ENCODE measurements at regions not wholly inside any gene's neighbourhood (a gene's known extent, or its start where the extent isn't known, plus 50 kb on each side); places are given as distances from the start of the nearest gene placed in this dataset.

DNA sequence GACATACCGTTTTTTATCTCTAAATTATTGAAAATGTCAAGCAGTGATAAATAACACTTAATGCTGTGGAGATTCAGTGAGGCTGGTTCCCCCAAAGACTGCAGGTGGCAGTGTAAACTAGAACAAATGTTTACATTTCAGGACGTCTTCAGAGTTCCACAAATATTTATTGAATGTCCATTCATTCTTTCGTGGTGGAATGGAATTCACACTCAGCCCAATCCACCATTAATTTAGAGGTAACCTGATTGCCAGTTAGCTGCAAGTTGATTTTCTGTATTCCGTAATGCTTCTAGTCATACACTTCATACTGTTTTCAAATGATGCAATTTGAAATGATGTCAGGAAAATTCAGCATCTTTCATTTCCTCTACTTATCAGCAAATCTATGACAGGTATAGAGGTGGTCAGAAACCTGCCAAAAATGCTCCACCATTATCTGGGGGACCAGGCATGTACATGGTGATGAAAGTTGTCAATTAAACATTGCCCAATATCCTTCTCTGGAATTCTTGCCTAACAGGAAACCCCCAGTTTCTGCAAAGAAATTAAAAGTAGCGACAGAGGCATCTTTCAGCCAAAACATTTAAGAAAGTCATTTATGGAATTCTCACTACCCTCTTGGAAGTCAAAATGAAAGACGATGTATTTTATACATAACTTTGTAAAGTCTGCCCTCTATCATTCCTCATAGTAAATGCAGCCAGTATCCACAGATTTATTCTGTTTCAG lies 94.3 kb upstream of the BMAL1 start:
- Histone ChIP-seq H3K4me1 (ENCODE audit: control insufficient read depth, insufficient read depth, low read length) (no peaks in the 10 kb centered on the region), H3K4me3 (ENCODE audit: low read depth, low read length) (no peak overlapping the region), H3K27ac (ENCODE audit: extremely low read depth, low read depth, low read length) (no peak overlapping the region), H3K9me3 (ENCODE audit: control insufficient read depth, insufficient read depth, low read depth, low read length) (no peaks in the 10 kb centered on the region), H3K36me3 (ENCODE audit: control insufficient read depth in 2 of 2, insufficient read depth in 1 of 2, low read length in 2 of 2) (no peaks in the 10 kb centered on the region)
- POLR2A ChIA-PET = no interaction called here
- TF ChIP-seq ZNF76 (tag by site-specific recombination; IDR thresholded peaks at IDR 0.05; ENCODE audit: borderline replicate concordance, low read depth) (no peak), ZNF335 (tag by site-specific recombination; conservative IDR thresholded peaks at IDR 0.05) (peak; percentile 68), ZFHX2 (tag by site-specific recombination; conservative IDR thresholded peaks at IDR 0.05) (no peak), ZNF544 (tag by site-specific recombination; IDR thresholded peaks at IDR 0.05) (no peak), ZBTB21 (tag by site-specific recombination; IDR thresholded peaks at IDR 0.05) (peak; percentile 38; the same call in 1 of the 2 replicates), ZNF654 (tag by site-specific recombination; IDR thresholded peaks at IDR 0.05; ENCODE audit: low read depth) (peak; percentile 31), ZNF785 (tag by site-specific recombination; IDR thresholded peaks at IDR 0.05) (no peak), ZNF585B (tag by site-specific recombination; IDR thresholded peaks at IDR 0.05) (no peak), ZNF707 (tag by site-specific recombination; IDR thresholded peaks at IDR 0.05) (no peak), SP3 (tag by site-specific recombination; IDR thresholded peaks at IDR 0.05) (no peak)
- TF ChIP-seq, protein P1, sequence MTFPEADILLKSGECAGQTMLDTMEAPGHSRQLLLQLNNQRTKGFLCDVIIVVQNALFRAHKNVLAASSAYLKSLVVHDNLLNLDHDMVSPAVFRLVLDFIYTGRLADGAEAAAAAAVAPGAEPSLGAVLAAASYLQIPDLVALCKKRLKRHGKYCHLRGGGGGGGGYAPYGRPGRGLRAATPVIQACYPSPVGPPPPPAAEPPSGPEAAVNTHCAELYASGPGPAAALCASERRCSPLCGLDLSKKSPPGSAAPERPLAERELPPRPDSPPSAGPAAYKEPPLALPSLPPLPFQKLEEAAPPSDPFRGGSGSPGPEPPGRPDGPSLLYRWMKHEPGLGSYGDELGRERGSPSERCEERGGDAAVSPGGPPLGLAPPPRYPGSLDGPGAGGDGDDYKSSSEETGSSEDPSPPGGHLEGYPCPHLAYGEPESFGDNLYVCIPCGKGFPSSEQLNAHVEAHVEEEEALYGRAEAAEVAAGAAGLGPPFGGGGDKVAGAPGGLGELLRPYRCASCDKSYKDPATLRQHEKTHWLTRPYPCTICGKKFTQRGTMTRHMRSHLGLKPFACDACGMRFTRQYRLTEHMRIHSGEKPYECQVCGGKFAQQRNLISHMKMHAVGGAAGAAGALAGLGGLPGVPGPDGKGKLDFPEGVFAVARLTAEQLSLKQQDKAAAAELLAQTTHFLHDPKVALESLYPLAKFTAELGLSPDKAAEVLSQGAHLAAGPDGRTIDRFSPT (tag by site-specific recombination; IDR thresholded peaks at IDR 0.05) = no peak
- TF ChIP-seq, protein P2, sequence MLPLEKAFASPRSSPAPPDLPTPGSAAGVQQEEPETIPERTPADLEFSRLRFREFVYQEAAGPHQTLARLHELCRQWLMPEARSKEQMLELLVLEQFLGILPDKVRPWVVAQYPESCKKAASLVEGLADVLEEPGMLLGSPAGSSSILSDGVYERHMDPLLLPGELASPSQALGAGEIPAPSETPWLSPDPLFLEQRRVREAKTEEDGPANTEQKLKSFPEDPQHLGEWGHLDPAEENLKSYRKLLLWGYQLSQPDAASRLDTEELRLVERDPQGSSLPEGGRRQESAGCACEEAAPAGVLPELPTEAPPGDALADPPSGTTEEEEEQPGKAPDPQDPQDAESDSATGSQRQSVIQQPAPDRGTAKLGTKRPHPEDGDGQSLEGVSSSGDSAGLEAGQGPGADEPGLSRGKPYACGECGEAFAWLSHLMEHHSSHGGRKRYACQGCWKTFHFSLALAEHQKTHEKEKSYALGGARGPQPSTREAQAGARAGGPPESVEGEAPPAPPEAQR (tag by site-specific recombination; IDR thresholded peaks at IDR 0.05) = no peak
- TF ChIP-seq, protein P3, sequence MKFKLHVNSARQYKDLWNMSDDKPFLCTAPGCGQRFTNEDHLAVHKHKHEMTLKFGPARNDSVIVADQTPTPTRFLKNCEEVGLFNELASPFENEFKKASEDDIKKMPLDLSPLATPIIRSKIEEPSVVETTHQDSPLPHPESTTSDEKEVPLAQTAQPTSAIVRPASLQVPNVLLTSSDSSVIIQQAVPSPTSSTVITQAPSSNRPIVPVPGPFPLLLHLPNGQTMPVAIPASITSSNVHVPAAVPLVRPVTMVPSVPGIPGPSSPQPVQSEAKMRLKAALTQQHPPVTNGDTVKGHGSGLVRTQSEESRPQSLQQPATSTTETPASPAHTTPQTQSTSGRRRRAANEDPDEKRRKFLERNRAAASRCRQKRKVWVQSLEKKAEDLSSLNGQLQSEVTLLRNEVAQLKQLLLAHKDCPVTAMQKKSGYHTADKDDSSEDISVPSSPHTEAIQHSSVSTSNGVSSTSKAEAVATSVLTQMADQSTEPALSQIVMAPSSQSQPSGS (tag by site-specific recombination; IDR thresholded peaks at IDR 0.05; ENCODE audit: low read depth) = 0 out of 2 replicates have a peak, but pooled peaks have one; percentile 11
- CTCF ChIA-PET = interaction anchor here (0.6 to 2.9 kb wide), 22 partner anchors 13 to 308 kb away, joined by 3 to 24 read pairs (median 4); no protein-coding TSS in a partner anchor

DNA sequence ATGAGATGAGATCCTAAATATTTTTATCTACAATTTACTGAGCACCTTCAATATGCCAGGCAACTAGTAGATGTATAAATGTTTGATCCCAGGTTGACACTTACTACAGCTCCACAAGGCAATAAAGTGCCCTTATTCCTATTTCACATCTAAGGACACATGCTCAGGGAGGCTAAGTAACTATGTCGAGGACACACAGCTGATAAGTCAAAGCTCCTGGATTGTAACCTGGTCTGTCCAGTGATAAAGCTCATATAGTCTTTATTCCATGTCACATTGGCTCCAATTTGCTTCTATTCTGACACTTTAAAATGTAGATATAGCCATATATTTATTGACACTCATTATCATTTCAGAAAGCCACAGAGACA lies 93.8 kb upstream of the BMAL1 start:
- no peaks in the 10 kb centered on the region for H3K9me3 ChIP-seq (ENCODE audit: control insufficient read depth, insufficient read depth, low read depth, low read length)
- POLR2A ChIA-PET = no interaction called here
- H3K36me3 ChIP-seq (ENCODE audit: control insufficient read depth in 2 of 2, insufficient read depth in 1 of 2, low read length in 2 of 2) = no peaks in the 10 kb centered on the region
- no peaks in the 10 kb centered on the region for H3K4me1 ChIP-seq (ENCODE audit: control insufficient read depth, insufficient read depth, low read length)
- TF ChIP-seq ZNF768 (tag by site-specific recombination; IDR thresholded peaks at IDR 0.05) = peak; percentile 49; the same call in 1 of the 2 replicates
- no peak for TF ChIP-seq ZNF776 (tag by site-specific recombination; IDR thresholded peaks at IDR 0.05; ENCODE audit: borderline replicate concordance)
- no peak for TF ChIP-seq REPIN1 (tag by site-specific recombination; IDR thresholded peaks at IDR 0.05; ENCODE audit: low read depth)
- no peak for TF ChIP-seq ZNF624 (tag by site-specific recombination; IDR thresholded peaks at IDR 0.05)
- TF ChIP-seq ZNF2 (tag by site-specific recombination; IDR thresholded peaks at IDR 0.05) = no peak
- no peak for TF ChIP-seq ZNF544 (tag by site-specific recombination; IDR thresholded peaks at IDR 0.05)
- no peak for TF ChIP-seq ZNF114 (tag by site-specific recombination; IDR thresholded peaks at IDR 0.05)
- TF ChIP-seq ZNF140 (tag by site-specific recombination; IDR thresholded peaks at IDR 0.05) = no peak
- CTCF ChIA-PET = interaction anchor here (0.6 to 2.9 kb wide), 22 partner anchors 12 to 309 kb away, joined by 3 to 24 read pairs (median 4); no protein-coding TSS in a partner anchor
- no peak overlapping the region for H3K4me3 ChIP-seq (ENCODE audit: low read depth, low read length)
- no peak overlapping the region for H3K27ac ChIP-seq (ENCODE audit: extremely low read depth, low read depth, low read length)

Measured in HEK293 (cell line).